SJSA1 (cell line): ENCODE measurements at regions not wholly inside any gene's neighbourhood (a gene's known extent, or its start where the extent isn't known, plus 50 kb on each side); places are given as distances from the start of the nearest gene placed in this dataset.

ENCODE experiments used
- DNase-seq, 2 experiments: peaks; one replicate each; pipeline ENCODE4 v3.0.0-alpha.2; 2015 to 2020; ENCODE audit warnings: low spot score in 2 of 2, low read depth in 1 of 2
- H3K27ac ChIP-seq: fragments of 250-450 bp; sonication (Bioruptor Pico); 2 replicates; pipeline ENCODE4 v1.5.1; 2020; ENCODE audit warnings: mild to moderate bottlenecking, moderate library complexity
- H3K27me3 ChIP-seq: fragments of 250-450 bp; sonication (Bioruptor Pico); replicated peaks from 2 replicates; pipeline ENCODE4 v1.5.1; 2020; ENCODE audit warnings: mild to moderate bottlenecking, moderate library complexity
- H3K36me3 ChIP-seq: fragments of 250-450 bp; sonication (Bioruptor Pico); 2 replicates; pipeline ENCODE4 v1.5.1; 2020; ENCODE audit warnings: mild to moderate bottlenecking
- H3K4me1 ChIP-seq: fragments of 250-450 bp; sonication (Bioruptor Pico); replicated peaks from 2 replicates; pipeline ENCODE4 v1.6.1; 2021; ENCODE audit warnings: mild to moderate bottlenecking
- H3K4me3 ChIP-seq: fragments of 250-450 bp; sonication (Bioruptor Pico); 2 replicates; pipeline ENCODE4 v1.5.1; 2020; ENCODE audit warnings: mild to moderate bottlenecking
- H3K9me3 ChIP-seq: fragments of 250-450 bp; sonication (Bioruptor Pico); replicated peaks from 2 replicates; pipeline ENCODE4 v1.5.1; 2020; ENCODE audit warnings: mild to moderate bottlenecking

GRCh38 chr12:83689333-83689732 lies 1002.6 kb downstream of the TMTC2 start:
- Histone ChIP-seq H3K27me3 (no peaks in the 10 kb centered on the region), H3K4me1 (no peaks in the 10 kb centered on the region), H3K27ac (no peak overlapping the region), H3K36me3 (no peaks in the 10 kb centered on the region), H3K9me3 (no peaks in the 10 kb centered on the region; the same call in 1 of the 2 replicates), H3K4me3 (no peak overlapping the region)
- no peak for DNase-seq

GRCh38 chr12:83676781-83677295 lies 990.1 kb downstream of the TMTC2 start:
- no peak for DNase-seq
- H3K36me3 ChIP-seq = no peaks in the 10 kb centered on the region
- H3K27ac ChIP-seq = no peak overlapping the region
- H3K27me3 ChIP-seq = no peaks in the 10 kb centered on the region
- no peaks in the 10 kb centered on the region for H3K4me1 ChIP-seq
- peaks cover 3% of the 10 kb centered on the region; the same call in 1 of the 2 replicates for H3K9me3 ChIP-seq
- no peak overlapping the region for H3K4me3 ChIP-seq

GRCh38 chr12:83666690-83667089 lies 980.0 kb downstream of the TMTC2 start:
- H3K4me1 ChIP-seq = no peaks in the 10 kb centered on the region
- H3K36me3 ChIP-seq = no peaks in the 10 kb centered on the region
- H3K27me3 ChIP-seq = no peaks in the 10 kb centered on the region
- no peak overlapping the region for H3K27ac ChIP-seq
- H3K9me3 ChIP-seq = 0 out of 2 replicates have a peak, but pooled peaks cover 2% of the 10 kb centered on the region
- H3K4me3 ChIP-seq = no peak overlapping the region
- DNase-seq = no peak

- H3K4me1 ChIP-seq = no peaks in the 10 kb centered on the region
- DNase-seq = no peak
- no peak overlapping the region for H3K4me3 ChIP-seq
- no peaks in the 10 kb centered on the region for H3K27me3 ChIP-seq
- 0 out of 2 replicates have a peak, but pooled peaks cover 2% of the 10 kb centered on the region for H3K9me3 ChIP-seq
- no peaks in the 10 kb centered on the region for H3K36me3 ChIP-seq
- no peak overlapping the region for H3K27ac ChIP-seq
Measured at GRCh38 chr12:83665634-83666218, 979.0 kb downstream of the TMTC2 start.

GRCh38 chr12:83664650-83665049 lies 977.9 kb downstream of the TMTC2 start:
- H3K4me3 ChIP-seq = no peak overlapping the region
- no peaks in the 10 kb centered on the region for H3K27me3 ChIP-seq
- no peak for DNase-seq
- H3K4me1 ChIP-seq = no peaks in the 10 kb centered on the region
- H3K27ac ChIP-seq = no peak overlapping the region
- no peaks in the 10 kb centered on the region for H3K36me3 ChIP-seq
- 0 out of 2 replicates have a peak, but pooled peaks cover 2% of the 10 kb centered on the region for H3K9me3 ChIP-seq

- Histone ChIP-seq H3K9me3 (0 out of 2 replicates have a peak, but pooled peaks cover 3% of the 10 kb centered on the region), H3K4me3 (no peak overlapping the region), H3K27ac (no peak overlapping the region), H3K4me1 (no peaks in the 10 kb centered on the region), H3K36me3 (no peaks in the 10 kb centered on the region), H3K27me3 (no peaks in the 10 kb centered on the region)
- no peak for DNase-seq
Measured at GRCh38 chr12:83660727-83661358, 974.1 kb downstream of the TMTC2 start.

GRCh38 chr12:83659321-83659720 lies 972.6 kb downstream of the TMTC2 start:
- Histone ChIP-seq H3K4me3 (no peak overlapping the region), H3K27ac (no peak overlapping the region), H3K4me1 (no peaks in the 10 kb centered on the region), H3K36me3 (no peaks in the 10 kb centered on the region), H3K9me3 (0 out of 2 replicates have a peak, but pooled peaks cover 3% of the 10 kb centered on the region), H3K27me3 (no peaks in the 10 kb centered on the region)
- DNase-seq = no peak

- no peaks in the 10 kb centered on the region for H3K27me3 ChIP-seq
- H3K4me3 ChIP-seq = no peak overlapping the region
- 0 out of 2 replicates have a peak, but pooled peaks cover 3% of the 10 kb centered on the region for H3K9me3 ChIP-seq
- no peaks in the 10 kb centered on the region for H3K36me3 ChIP-seq
- no peaks in the 10 kb centered on the region for H3K4me1 ChIP-seq
- no peak overlapping the region for H3K27ac ChIP-seq
- no peak for DNase-seq
Measured at GRCh38 chr12:83656004-83656403, 969.3 kb downstream of the TMTC2 start.

- H3K4me3 ChIP-seq = no peak overlapping the region
- no peak overlapping the region for H3K27ac ChIP-seq
- no peaks in the 10 kb centered on the region for H3K4me1 ChIP-seq
- DNase-seq = no peak
- H3K27me3 ChIP-seq = no peaks in the 10 kb centered on the region
- no peaks in the 10 kb centered on the region for H3K36me3 ChIP-seq
- H3K9me3 ChIP-seq = 0 out of 2 replicates have a peak, but pooled peaks cover 6% of the 10 kb centered on the region
Measured at GRCh38 chr12:83642205-83642604, 955.5 kb downstream of the TMTC2 start.

- Histone ChIP-seq H3K27ac (no peak overlapping the region), H3K4me1 (no peaks in the 10 kb centered on the region), H3K36me3 (no peaks in the 10 kb centered on the region), H3K4me3 (no peak overlapping the region), H3K27me3 (no peaks in the 10 kb centered on the region), H3K9me3 (0 out of 2 replicates have a peak, but pooled peaks cover 6% of the 10 kb centered on the region)
- no peak for DNase-seq
Measured at GRCh38 chr12:83641789-83642188, 955.1 kb downstream of the TMTC2 start.

GRCh38 chr12:83634726-83635267 lies 948.1 kb downstream of the TMTC2 start:
- H3K36me3 ChIP-seq = no peaks in the 10 kb centered on the region
- DNase-seq = no peak
- no peaks in the 10 kb centered on the region for H3K27me3 ChIP-seq
- H3K9me3 ChIP-seq = 0 out of 2 replicates have a peak, but pooled peaks cover 3% of the 10 kb centered on the region
- no peak overlapping the region for H3K4me3 ChIP-seq
- H3K4me1 ChIP-seq = no peaks in the 10 kb centered on the region
- H3K27ac ChIP-seq = no peak overlapping the region

- Histone ChIP-seq H3K27ac (no peak overlapping the region), H3K36me3 (no peaks in the 10 kb centered on the region), H3K4me1 (no peaks in the 10 kb centered on the region), H3K4me3 (no peak overlapping the region), H3K9me3 (peaks cover 7% of the 10 kb centered on the region; the same call in 1 of the 2 replicates), H3K27me3 (no peaks in the 10 kb centered on the region)
- DNase-seq = no peak
Measured at GRCh38 chr12:83630526-83630925, 943.8 kb downstream of the TMTC2 start.

- Histone ChIP-seq H3K4me1 (no peaks in the 10 kb centered on the region), H3K4me3 (no peak overlapping the region), H3K36me3 (no peaks in the 10 kb centered on the region), H3K27me3 (no peaks in the 10 kb centered on the region), H3K9me3 (peaks cover 7% of the 10 kb centered on the region; the same call in 1 of the 2 replicates), H3K27ac (no peak overlapping the region)
- DNase-seq = no peak
Measured at GRCh38 chr12:83629931-83630330, 943.2 kb downstream of the TMTC2 start.

GRCh38 chr12:83622205-83622604 lies 935.5 kb downstream of the TMTC2 start:
- no peak for DNase-seq

More at GRCh38 chr12:83622205-83622604, 935.5 kb downstream of the TMTC2 start:
- Histone ChIP-seq H3K4me3 (no peak overlapping the region), H3K4me1 (no peaks in the 10 kb centered on the region), H3K9me3 (0 out of 2 replicates have a peak, but pooled peaks cover under 1% of the 10 kb centered on the region), H3K27ac (no peak overlapping the region), H3K36me3 (no peaks in the 10 kb centered on the region), H3K27me3 (no peaks in the 10 kb centered on the region)
